CD1c-positive myeloid dendritic cell (primary cell): ENCODE measurements at regions not wholly inside any gene's neighbourhood (a gene's known extent, or its start where the extent isn't known, plus 50 kb on each side); places are given as distances from the start of the nearest gene placed in this dataset.
"Not testable (repeated sequence)": the region's sequence is repeated elsewhere in the genome, so short reads cannot be mapped to it uniquely, and the experiment has no call there.

Experiments used
- DNase-seq: peaks from one replicate; pipeline ENCODE4 v3.0.0-alpha.2; 2016; ENCODE audit errors: extremely low spot score

DNA sequence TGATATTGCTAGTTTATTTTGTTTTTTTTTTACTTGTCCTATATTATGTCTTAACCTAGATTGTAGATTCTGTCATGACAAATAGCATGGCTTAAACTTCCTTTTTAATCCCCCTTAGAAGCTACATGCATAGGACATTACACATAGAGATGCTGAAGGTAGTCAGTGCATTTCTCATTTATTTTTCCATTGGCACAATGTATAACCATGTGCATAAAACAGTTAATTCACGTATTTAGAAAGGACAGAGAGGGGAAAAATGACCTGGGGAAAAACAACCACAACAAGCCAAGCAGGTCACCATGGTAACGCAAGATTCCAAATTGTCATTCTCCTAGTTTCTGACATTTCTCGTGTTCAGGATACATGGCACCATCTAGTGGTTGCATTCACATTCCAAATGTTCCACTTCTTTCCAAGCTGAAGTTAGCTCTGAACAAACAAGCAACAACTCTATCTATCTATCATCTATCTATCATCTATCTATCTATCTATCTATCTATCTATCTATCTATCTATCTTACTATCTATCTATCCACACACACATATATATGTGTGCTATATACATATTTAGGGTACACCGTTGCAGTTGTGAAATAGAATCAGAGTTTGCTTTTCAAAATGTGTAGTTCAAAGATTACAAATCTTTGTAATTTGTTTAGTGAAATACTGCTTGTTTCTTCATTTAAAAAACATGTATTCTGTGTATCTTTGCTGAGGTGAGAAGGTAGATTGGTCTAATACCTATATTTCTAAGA, 487.2 kb upstream of the ST8SIA4 start:
- peak; percentile 45 for DNase-seq

DNA sequence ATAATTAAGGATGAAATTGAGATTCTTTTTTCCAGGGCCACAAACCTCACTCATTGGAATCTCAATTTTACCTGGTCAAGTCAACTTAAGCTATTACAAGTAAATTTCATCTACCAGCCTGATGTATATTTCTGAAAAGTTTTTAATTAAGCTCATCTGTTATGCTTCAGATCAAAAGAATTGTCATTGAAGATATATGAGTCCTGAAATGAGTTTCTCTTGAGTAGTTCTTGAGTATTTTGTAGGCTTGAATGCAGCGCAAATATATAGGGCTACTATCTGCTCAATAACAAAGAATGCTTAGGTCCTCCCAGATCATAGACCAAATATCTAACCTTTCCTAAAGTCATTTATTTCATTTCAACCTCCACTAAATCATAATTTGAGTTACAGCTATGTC, 482.2 kb upstream of the ST8SIA4 start:
- no peak for DNase-seq

DNA sequence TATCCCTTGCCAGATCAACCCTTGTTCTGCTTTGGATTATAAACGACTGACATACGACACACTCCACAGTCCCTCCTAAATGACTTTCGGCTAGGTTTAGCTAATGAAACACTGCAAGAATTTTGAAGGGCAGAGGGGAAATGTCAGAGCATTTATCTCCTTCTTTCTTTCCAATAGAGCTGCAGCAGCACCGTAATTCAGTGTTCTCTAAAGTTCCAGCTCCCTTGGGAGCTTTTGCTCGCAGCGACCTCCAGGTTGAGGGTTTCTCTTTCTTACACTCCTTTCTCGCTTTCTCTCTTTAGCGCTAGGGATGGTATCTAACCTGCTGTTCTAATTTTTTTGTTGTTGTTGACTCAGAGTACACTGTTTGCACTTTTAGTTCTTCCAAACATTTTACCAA, 467.1 kb upstream of the ST8SIA4 start:
- no peak for DNase-seq

DNA sequence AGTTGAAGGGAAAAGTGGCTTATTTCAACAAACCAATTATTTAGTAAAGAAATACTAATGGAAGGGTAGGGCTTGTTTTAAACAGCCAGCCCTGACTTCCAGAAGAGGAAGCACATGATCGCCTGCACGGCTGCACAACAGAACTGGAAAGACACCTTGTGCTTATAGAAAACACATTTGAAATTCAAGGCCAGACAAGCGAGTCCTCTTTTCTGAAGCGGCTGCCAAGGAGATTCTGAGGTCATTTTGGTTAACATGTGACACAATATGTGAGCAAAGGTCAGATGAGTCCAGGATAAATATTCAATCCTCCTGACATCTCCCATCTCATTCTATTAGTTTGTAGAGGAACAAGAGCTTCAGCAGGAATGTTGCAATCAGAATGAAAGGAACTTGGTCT, 461.4 kb upstream of the ST8SIA4 start:
- no peak for DNase-seq

DNA sequence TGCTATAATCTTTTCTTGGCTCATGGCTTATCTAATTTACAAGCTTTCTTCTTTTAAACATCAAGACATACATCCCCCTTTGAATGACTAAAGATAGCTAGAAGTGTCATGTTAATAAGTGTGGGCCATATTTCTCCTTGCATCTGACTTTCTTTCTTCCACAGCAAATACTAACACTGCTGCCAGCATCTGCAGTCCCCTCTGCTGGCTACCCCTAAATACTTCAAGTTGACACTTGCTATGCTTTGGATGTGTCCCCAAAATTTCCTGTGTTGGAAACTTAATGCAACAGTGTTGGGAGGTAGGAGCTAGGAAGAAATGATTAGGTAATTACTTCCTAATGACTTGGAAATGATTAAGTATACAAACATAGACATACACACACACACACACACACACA, 459.0 kb upstream of the ST8SIA4 start:
- no peak for DNase-seq

DNA sequence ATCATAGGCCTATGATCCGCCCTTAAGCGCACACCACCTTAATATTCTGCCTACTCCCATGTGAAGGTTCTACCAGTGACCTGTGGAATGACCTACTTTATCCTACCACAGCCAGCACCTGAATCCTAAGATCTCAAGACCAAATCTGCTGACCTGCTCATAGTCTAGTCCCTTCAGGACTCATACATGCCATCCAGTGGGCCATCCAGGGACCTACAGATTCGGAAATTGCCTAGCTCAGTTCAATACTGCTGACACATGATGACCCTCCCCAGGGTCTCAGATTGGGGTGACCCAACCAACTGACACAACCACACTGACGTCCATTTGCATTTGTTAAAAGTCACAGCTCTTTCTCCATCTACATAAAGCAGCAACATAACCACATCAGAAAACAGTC, 443.8 kb upstream of the ST8SIA4 start:
- DNase-seq = no peak

DNA sequence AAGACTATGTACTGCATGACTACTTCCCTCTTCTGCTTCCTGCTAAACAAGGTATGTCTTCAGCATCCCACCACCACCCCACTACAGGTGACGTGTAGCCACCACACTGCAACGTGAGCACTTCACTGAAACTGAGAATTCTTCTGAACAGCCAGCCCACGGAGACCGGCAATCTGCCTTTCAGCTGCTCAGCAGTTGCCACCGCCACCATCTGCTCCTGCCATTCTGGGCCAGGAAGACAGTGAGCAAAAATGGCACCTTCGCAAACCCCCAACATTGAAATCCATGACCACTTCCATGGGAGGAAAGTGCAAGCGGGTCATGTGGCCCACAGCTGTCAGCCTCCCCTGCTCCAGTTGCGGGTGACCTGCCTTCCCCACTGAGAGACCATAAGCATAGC, 443.4 kb upstream of the ST8SIA4 start:
- DNase-seq = no peak

DNA sequence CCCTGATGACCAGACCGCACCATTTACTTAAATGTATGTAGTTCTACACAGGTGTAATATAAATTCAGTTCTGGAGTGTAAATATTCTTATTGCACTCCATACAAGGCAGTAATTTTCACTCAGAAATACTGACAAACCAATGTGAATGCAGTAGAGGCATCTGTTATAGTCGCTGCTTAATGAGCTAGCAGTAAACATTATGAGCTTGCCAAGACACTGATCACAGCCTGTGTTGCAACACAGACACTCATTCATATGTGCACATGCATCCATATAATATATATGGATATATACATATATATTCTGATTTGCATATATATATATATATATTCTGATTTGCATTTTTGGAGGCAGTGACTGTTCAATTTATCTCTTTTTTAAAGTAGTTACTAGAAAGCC, 435.1 kb upstream of the ST8SIA4 start:
- no peak for DNase-seq

DNA sequence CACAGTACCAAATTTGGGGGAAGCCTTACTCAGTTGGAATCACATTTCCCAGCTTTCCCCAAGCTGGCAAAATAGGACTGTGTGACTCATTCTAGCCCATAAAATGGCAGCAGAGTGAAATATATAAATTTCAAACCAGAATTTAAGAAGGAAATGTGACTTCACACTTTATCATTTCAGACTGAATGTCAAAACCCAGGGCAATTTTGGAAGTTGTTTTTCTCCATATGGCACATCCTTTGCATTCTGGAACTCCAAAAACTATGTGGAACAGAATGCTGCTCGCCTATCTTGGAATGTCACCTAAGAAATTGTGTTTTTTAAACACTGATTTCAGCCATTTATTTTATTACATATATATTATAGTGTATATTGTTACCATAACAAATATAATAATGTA, 424.7 kb upstream of the ST8SIA4 start:
- DNase-seq = no peak

DNA sequence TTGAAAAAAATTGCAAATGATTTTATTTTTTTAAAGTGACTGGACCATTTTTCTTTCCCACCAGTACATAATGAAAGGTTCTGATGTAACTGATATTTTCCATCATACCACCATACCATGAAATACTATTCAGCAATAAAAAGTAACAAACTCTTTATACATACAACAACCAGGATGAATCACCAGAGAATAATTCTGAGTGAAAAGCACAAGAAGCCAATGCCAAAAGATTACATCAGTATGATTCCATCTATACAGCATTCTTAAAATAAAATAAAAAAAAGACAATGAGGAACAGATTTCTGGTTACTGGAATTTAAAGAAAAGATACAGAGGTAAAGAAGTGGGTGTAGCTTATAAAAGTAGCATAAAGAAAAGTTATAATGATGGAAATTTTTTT, 423.7 kb upstream of the ST8SIA4 start:
- no peak for DNase-seq

DNA sequence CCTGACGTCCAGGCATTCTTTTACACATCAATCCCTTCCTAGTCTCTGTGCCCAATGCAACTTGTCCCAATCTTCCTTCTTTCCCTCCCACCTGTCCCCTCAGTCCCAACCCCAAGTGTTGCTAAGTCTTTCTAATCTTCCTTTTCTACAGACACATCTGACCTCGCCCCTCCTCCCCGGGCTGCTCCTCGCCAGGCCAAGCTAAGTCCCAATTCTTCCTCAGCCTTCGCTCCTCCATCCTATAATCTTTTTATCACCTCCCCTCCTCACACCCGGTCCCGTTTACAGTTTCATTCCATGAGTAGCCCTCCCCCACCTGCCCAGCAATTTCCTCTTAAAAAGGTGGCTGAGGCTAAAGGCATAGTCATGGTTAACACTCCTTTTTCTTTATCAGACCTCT, 413.3 kb upstream of the ST8SIA4 start:
- not testable (repeated sequence) for DNase-seq

DNA sequence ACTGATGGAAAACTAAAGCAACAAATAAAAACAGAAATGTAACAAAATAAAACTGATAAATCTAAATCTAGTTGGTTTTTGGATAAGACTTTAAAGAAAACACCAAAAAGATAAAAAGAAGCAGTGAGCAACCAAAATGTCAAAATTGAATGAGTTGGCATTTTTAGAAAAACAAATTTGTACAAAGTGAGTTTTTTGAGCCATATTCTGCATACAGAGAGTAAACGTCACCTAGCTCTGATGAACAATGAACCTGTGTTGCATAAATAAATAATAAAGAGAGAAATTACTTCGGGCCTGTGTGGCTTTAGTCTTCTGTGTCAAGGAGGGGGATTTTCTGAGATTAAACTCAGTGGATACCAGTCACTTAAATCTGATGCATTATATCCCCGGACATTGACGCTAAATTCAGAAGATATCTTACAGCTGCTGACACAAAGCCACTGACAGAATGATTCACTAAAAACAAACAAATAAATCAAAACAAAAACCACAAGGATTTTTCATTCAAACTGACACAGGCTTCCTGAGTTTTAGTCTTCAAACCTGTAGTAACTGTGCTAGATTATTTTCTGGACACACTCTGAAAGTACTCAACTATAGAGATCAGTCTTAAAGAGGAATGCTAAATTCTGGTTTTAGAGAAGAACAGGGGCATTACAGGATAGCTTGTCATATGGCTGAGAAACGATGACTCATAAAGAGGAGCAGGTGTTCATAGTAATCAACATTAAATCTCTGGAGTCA, 403.5 kb upstream of the ST8SIA4 start:
- no peak for DNase-seq

DNA sequence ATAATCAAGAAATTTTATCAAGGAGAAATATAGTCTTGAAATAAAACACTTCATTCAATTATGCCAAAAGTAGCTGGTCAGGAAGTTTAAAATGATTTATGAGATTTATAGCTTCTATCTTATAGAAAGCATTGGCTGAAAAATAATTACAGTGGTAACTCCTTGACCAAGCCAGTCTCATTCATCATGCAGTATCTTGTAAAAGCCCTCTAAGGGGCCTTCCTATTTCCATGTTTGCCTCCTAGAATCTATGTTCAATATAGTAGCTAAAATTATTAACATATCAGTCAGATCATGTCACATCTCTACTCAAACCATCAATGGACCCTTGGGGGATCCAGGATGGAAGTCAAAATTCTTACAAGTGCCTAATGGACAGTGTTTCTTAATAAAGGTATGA, 393.4 kb upstream of the ST8SIA4 start:
- no peak for DNase-seq

DNA sequence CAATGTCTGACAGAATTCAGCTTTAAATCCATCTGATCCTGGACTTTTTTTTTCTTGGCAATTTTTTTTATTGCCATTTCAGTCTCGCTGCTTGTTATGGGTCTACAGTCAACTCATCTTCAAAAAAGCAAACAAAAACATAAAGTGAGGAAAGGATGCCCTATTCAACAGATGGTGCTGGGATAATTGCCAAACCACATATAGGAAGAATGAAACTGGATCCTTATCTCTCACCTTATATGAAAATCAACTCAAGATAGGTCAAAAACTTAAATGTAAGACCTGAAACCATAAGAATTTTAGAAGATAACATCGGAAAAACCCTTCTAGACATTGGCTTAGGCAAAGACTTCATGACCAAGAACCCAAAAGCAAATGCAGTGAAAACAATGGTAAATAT, 389.1 kb upstream of the ST8SIA4 start:
- no peak for DNase-seq

DNA sequence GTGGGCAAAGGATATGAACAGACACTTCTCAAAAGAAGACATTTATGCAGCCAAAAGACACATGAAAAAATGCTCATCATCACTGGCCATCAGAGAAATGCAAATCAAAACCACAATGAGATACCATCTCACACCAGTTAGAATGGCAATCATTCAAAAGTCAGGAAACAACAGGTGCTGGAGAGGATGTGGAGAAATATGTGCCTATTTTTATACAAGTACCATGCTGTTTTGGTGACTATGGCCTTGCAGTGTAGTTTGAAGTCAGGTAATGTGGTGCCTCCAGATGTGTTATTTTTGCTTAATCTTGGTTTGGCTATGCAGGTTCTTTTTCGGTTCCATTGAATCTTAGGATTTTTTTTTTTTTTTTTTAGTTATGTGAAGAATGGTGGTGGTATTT, 387.7 kb upstream of the ST8SIA4 start:
- not testable (repeated sequence) for DNase-seq

DNA sequence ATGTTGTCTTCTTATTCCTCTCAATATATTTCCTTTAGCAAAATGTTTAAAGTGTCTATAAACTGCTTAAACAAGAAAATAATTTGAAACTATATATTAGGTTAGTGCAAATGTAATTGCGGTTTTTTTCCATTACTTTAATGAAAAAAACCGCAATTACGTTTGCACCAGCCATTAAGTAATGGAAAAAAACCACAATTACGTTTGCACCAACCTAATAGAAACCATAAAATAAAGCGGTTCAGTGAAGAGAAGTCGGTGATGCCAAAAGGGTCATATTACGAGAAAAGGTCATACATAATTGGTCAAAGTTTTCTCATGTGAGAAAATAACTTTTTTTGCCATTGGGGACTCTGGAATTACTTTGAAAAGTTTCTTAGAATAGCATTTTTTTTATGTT, 385.6 kb upstream of the ST8SIA4 start:
- DNase-seq = no peak

DNA sequence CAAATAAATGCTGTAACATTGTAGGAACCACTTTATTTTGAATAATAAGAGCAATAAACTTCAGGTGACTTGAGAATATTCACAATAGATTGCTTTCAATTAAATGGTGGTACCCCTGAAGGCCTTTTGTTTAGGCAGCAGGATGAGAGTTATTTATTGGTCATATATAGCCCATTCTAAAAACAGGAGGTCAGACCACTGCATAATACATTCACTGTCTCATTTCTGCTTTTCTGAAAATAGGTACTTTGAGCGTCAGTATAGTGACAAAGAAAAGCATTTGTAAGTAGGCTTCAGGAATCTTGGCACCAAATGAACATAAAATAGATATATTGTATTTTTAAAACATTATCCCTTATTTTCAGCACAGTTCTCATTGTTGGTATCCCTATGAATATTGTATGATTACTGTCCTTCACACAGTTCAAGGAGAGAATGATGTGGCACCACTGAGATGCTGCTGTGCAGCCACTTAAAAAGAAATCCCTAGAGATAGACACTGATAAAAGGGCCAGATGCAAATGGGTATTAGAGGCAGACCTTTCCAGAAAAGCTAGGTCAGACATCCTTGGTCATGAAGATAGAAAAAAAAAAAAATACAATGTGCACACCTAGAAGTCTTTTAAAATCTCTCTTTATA, 381.8 kb upstream of the ST8SIA4 start:
- DNase-seq = no peak

DNA sequence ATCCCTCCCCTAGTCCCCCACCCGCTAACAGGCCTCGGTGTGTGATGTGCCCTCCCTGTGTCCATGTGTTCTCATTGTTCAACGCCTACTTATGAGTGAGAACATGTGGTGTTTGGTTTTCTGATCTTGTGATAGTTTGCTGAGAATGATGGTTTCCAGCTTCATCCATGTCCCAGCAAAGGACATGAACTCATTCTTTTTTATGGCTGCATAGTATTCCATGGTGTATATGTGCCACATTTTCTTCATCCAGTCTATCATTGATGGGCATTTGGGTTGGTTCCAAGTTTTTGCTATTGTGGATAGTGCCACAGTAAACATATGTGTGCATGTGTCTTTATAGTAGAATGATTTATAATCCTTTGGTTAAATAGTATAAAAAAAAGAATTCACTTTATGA, 380.9 kb upstream of the ST8SIA4 start:
- DNase-seq = not testable (repeated sequence)

DNA sequence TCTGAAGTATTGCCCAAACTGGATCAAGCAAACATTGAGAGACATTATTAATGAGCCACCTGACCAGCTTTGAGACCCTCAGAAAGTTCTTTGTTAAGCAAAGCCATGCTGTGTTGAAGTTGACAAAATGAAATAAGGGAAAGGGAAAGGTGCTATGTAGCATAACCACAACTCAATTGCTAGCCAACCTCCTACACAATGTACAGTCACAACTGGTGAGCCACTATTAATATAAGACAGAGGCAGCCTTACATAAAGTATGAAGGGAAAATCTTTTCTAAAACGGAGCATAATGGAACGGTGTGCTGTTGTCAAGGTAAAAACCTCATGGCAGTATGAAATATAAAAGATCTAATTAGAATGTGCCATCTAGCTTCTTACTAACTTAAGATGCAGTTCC, 375.8 kb upstream of the ST8SIA4 start:
- DNase-seq = no peak

DNA sequence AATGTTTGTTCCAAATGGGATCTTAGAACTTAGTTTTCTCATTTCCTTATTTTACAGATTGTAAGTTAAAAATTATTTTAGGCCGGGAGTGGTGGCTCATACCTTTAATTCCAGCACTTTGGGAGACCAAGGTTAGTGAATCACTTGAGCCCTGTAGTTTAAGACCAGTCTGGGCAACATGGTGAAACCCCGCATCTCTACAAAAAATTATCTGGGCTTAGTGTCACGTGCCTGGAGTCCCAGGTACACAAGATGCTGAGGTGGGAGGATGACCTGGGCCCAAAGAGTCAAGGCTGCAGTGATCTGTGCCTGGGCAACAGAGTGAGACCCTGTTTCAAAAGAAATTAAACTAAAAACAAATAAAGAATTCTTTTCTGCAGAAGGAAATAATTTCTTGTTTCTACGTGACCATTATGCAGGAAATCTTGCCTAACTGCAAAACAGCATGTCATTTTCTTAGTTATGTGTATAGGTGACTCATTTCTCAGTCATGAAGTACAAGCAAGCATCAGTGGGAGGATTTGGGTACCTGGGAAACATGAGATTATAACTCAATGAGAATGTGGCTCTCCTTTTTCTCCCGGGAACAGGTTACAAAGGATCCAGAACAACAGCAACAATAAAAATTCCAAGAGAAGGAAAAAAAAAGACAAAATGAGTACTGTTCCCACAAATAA, 375.1 kb upstream of the ST8SIA4 start:
- DNase-seq = no peak

DNA sequence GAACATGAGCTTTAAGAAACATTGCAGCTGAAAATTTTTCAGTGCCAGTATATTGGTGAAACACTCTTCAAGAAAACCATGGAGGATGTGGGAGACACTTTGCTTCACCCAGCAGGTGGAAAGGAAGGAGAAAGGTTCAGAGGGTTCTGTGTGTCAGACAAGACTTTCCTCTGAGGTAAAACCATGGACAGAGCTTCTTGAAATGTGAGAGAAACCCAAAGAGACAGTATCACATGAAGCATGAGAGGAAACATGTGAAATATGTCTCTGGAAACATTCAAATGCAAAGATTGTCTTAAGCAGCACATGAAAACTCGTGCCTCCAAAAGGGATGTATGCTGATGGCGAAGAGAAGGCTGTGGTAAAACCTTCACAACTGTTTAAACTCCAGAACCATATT, 368.9 kb upstream of the ST8SIA4 start:
- DNase-seq = no peak

DNA sequence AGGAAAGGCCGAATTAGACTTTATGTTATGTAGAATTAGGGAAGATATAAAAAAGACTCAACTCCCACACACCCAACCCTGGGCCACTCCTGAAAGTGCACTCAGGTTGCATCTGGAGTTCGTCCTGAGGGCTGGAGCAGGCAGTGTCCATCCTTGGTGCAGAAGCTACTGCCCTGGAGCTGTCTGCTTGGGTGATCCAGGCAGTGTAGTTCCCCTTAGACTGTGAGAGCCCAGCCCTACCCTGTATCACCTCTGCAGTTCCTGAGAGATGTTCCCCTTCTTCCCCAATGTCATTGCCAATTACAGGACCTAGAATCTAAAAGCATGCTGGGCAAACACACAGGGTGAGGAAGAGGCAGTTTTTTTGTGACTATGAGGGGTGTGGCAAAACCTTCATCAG, 368.3 kb upstream of the ST8SIA4 start:
- no peak for DNase-seq

DNA sequence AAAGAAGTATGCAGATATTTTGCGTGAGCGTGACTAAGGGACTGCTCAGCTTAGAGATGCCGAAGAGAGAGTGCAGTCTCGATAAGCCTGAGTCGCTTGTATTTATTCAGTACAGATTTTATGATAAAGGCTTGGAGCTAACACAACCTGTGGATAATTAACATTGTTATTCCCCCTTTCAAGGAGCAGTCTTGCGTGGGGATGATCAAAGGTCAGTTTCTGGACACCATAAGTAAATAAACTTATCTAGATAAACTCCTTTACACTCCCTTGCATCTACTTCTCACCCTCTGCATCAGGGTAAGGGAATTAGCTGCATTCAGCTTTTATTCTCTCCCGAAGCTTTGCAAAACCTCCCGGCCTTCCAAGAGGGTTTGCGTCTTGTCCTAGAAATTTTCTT, 357.8 kb upstream of the ST8SIA4 start:
- DNase-seq = no peak
